Esophagus squamous epithelium (tissue), 4 donors: ENCODE measurements at regions not wholly inside any gene's neighbourhood (a gene's known extent, or its start where the extent isn't known, plus 50 kb on each side); places are given as distances from the start of the nearest gene placed in this dataset.

Experiments
- CTCF ChIP-seq, 6 experiments: fragments of 450-650 bp in 4 of 6; fragments of 200-600 bp in 2 of 6; sonication (generic) in 2 of 6; IDR thresholded peaks; one replicate each; pipeline ENCODE4 v1.5.1; 2016 to 2019; ENCODE audit warnings: antibody characterized with exemption in 6 of 6, mild to moderate bottlenecking in 4 of 6, moderate library complexity in 4 of 6
- POLR2A ChIP-seq, 4 donors: fragments of 450-650 bp; IDR thresholded peaks; one replicate each; pipeline ENCODE4 v1.6.1; 2017; ENCODE audit warnings: antibody characterized with exemption in 4 of 4, mild to moderate bottlenecking in 4 of 4, moderate library complexity in 3 of 4

- TF ChIP-seq POLR2A (IDR thresholded peaks at IDR 0.05), result no peak
- TF ChIP-seq CTCF (IDR thresholded peaks at IDR 0.05), result no peak
Observed at GRCh38 chr4:103774326-103774825, 54.6 kb upstream of the TACR3 start.
